AG20443 (cell line): ENCODE measurements at regions not wholly inside any gene's neighbourhood (a gene's known extent, or its start where the extent isn't known, plus 50 kb on each side); places are given as distances from the start of the nearest gene placed in this dataset.
"Not testable (repeated sequence)": the region's sequence is repeated elsewhere in the genome, so short reads cannot be mapped to it uniquely, and the experiment has no call there.

Experiments
- DNase-seq: peaks from one replicate; pipeline ENCODE4 v3.0.0; 2012; ENCODE audit warnings: low spot score, mixed read lengths

DNA sequence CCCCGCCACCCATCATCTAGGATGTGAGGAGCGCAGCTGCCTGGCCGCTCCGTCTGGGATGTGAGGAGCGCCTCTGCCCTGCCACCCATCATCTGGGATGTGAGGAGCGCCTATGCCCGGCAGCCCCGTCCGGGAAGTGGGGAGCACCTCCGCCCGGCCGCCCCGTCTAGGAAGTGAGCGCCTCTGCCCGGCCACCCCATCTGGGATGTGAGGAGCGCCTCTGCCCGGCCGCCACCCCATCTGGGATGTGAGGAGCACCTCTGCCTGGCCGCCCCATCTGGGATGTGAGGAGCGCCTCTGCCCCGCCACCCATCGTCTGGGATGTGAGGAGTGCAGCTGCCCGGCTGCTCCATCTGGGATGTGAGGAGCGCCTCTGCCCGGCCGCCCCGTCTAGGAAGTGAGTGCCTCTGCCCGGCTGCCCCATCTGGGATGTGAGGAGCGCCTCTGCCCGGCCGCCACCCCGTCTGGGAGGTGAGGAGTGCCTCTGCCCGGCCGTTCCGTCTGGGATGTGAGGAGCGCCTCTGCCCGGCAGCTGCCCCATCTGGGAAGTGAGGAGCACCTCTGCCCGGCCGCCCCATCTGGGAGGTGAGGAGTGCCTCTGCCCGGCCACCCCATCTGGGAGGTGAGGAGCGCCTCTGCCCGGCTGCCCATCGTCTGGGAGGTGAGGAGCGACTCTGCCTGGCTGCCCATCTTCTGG is 1086.5 kb downstream of the TYW1 start:
- not testable (repeated sequence) for DNase-seq

DNA sequence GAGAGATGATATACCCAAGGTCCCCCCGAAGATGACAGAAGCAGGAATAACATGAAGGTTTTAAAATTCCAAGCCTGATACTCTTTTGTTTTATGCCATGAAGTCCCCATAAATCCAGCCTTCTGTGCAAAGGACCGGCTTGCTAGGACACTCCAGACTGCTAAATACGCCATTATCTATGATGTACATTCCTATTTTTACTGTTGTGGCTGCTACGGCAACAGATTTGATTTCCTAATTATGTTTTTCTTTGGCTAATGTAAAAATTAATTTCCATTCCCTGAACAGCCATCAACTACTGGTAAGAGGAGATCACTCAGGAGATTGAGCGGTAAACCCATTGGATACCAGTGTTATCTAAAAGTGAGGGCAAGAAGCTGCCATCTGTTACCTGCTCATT is 1090.8 kb downstream of the TYW1 start:
- no peak for DNase-seq

DNA sequence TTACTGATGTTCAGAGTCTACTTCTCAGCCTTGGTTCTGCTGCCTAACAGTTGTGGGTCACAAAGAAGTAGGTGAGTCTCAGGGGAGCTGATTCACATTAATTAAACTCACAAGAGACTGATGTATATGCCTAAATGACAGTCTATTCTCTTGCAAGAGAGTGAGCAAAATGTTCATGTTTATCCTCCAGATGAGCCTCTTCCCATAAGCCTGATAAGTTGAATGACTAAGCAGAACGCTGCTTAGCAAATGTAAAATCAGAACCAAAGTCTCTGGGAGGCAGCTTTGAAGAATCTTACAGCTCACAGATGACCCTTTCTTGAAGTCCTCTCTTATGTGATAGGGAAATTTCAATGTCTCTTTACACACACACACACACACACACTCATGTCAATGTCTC is 1092.2 kb downstream of the TYW1 start:
- no peak for DNase-seq

DNA sequence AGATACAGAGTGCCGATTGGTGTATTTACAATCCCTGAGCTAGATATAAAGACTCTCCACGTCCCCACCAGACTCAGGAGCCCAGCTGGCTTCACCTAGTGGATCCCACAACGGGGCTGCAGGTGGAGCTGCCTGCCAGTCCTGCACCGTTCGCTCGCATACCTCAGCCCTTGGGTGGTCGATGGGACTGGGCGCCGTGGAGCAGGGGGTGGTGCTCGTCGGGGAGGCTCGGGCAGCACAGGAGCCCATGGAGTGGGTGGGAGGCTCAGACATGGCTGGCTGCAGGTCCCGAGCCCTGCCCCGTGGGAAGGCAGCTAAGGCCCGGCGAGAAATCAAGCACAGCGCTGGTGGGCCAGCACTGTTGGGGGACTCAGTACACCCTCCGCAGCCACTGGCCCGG is 1093.6 kb downstream of the TYW1 start:
- not testable (repeated sequence) for DNase-seq

DNA sequence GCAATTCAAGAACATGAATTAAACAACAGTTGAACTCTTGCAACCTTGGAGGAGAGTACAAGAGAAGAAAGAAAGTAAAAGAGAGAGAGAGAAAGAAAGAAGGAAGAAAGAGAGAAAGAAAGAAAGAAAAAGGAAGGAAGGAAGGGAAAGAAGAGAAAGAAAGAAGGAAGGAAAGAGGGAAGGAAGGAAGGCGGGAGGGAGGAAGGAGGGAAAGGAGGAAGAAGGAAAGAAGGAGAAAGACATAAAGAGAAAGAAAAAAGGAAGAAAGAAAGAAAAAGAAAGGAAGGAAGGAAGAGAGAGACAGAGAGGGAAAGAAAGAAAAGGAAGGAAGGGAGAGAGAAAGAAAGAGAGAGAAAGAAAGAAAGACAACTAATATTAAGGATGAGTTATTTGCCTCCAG is 1106.7 kb downstream of the TYW1 start:
- DNase-seq, result no peak

DNA sequence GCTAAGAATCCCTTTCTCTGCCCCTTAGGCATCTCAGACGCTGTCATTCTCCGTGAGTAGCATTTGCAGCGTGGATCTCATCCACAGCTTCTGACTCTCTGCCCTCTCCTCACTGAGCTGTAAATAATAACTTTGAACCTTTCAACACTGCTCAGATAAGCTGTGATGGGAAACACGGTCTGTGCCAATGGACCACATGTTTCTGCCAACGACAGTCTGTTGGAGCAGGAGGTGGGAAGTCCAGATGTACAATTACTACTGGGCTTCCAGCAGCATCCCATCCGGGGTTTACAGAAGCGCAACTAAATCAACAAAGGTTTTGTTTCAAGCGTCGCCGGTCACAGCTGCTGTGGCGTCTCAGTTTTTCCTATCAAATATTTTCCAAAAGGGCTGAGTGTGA is 1110.6 kb downstream of the TYW1 start:
- no peak for DNase-seq

DNA sequence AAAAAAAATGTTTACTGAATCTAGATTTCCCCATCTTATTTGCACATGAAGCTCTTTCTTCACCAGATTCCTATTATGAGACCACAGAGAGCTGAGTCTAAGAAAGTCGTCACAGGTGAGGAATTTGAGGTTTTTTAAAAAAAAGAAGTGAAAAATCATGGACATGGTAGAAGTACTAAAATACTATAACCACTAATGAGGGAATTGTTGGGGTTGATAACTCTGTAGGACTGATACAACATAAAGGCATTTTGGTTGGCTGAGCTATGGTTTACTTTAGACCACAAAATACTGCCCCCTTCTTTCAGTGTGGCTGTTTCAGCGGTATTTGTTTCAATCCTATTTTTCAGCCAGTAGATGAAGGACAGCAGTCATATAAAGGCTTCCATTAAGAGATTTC is 1111.3 kb downstream of the TYW1 start:
- no peak for DNase-seq

DNA sequence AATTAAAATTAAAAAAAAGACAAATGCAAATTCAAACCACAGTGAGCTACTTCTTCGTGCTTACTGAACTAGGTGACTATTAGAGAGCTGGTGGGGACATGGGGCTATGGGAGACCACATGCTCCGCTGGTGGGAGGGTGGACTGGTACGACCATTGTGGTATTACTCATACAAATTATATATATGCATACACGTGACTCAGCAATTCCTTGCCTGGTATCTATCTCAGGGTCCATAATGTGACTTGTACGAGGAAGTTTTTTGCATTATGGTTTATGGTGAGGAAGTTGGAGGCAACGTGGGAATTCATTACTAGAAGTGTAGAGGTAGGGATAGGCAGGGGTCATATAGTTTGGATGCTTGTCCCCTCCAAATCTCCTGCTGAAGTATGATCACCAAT is 1112.7 kb downstream of the TYW1 start:
- no peak for DNase-seq

DNA sequence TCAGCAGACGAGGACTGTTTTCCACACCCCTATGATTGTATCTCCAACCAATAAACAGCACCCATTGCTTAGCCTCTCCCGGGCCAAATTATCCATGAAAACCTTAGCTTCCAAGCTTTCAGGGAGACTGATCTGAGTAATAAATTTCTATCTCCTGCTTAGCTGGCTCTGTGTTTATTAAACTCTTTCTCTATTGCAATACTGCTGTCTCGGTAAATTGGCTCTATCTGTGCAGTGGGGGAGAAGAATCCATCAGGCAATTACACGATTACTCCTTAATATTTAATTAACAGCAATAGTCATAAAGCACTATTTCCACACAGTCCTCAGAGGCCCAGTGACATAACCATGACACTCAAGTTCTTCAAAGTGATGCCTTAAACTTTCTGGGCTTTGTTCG is 1122.8 kb downstream of the TYW1 start:
- DNase-seq, result no peak

DNA sequence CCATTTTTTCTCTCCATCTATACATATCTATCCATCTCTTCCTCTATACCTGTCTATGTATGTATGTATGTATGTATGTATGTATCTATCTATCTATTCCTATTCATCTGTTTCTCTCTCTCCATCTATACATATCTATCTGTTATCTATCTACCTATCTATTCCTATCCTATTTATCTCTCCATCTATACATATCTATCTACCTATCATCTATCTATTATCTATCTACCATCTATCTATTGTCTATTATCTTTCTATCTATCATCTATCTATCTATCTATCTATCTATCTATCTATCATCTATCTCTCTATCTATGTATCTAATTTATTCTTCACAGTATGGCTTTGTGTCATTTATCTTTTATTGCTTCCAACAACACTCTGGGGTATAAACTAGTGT is 1124.4 kb downstream of the TYW1 start:
- DNase-seq, result no peak

DNA sequence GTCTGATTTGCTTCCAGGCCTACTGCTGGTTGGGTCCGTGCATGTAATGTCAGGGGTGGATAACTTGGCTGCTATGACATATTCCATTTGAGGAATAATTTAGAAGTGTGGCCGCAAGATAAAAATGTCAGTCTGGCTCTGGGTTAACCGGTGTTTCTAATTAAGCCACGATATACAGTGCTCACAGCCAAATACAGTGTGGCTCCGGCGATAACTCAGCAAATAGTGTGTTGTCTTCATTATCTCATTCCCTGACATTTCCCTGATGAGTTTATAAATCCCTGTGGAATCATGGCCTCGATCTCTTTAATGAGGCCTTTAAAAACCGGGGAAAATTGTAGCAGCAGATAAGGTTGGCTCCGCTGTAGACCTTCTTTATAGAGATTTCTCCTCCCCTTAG is 1125.0 kb downstream of the TYW1 start:
- DNase-seq, result no peak

DNA sequence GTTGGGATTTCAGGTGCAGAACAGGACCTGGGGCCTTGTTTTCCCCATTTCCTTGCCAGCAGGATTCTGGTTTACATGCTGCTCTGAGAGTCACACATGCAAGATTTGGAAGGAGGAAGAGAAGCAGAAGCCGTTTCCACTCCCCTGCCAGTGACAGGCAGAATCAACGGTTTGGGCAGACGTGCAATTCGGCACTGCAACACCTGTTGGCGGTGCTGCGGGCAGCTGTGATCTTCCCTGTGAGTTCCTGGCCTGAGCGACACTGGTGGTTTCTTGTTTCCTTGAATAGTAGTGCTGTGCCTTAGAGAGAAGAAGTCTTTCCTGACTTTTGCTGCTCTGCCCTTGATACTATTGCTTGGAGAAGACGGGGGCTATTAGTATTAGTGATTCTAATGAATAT is 1126.2 kb downstream of the TYW1 start:
- no peak for DNase-seq

DNA sequence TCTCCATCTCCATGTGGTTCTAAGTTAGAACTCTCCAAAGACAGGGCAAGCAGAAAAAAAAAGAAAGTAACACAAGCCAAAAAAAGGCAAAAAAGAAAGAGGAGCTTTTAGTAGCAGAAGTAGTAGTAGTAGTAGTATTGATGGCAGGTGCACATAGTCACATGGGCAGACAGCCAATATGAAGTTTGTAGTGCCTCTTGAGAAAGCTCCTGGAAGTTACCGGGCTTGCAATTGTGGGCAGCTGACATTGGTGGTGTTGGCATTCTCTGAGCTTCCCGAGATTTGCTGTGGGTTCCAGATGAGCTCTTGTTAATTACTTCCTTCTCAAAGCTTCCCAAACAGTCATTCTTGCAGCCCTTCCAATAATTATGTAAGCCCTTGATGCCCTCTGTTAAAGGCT is 1128.5 kb downstream of the TYW1 start:
- no peak for DNase-seq

DNA sequence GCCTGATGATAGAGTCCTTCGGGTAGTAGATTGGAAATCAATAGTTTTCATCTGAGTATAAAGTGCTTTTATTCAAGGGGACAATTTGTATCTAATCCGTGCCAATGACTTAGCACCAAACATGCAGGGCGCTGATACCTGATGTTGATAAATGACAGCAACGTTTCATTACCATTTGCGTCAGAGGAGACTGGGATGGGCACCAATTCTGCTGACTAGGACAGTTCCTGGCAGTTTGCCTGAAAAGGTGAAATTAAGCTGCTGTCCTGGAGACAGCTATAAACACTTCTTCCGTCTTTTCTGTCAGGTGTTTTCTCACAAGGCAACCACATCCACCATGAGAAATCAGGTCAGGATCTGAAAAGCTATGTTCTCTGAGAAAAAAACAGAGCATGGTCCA is 1136.4 kb downstream of the TYW1 start:
- no peak for DNase-seq

DNA sequence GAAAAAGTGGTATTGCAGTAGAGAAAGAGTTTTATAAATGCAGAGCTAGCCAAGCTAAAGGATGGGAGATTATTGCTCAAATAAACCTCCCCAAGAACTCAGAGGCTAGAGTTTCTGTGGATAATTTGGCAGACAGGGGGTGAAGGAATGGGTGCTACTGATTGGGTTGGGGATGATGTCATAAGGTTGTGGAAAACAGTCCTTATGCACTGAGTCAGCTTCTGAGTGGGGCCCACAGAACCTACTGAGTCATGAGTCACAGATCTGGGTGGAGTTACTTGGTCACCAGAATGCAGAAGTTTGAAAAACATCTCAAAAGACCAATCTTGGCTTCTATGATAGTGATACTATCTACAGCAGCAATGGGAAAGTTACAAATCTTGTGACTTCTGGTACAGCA is 1146.7 kb downstream of the TYW1 start:
- no peak for DNase-seq

DNA sequence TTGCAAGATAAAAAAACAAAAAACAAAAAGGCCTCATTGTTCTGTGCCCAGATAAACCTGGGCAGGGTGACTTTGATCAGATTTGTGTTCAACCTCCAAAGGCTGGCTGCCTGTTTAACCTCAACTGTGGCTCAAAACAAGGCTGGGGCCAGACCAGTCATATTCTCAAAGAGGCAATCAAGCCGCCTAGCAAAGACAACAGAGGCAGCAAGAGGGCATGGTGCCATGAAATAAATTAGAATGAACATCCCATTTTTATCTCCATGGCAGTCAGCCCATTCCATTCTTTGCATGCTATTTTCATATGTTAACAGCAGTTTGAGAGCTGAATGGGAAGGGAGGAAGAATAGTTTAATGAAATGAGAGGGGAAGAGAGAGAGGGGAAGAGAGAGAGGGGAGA is 1150.3 kb downstream of the TYW1 start:
- no peak for DNase-seq

DNA sequence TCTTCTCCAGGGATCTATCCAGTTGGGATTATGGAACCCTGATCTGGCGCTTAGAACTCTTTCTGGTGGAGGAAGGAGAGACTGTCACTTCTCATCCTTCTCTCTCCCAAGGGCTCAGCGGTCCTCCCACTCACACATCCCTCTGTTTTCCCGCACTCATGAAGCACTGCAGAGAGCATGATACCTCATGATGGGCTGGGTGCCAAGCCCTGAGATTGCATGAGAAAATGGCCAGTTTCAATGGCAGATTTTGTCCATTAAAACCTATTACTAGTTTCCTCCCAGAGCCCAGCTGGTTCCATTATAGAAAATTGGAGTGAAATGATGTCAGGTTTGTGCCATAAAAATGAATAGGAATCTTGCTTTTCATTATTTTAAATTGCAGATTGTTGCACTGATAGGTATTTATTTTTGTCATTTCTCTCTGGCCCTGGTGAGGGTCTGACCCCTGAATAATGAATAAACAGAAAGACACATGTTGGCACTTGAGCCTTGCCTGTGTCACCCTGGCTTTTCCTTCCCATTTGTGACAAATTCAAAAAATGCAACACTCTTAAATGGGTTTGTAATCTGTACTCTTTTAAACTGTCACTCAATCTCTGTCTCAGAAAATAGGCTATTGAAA is 1151.1 kb downstream of the TYW1 start:
- no peak for DNase-seq

DNA sequence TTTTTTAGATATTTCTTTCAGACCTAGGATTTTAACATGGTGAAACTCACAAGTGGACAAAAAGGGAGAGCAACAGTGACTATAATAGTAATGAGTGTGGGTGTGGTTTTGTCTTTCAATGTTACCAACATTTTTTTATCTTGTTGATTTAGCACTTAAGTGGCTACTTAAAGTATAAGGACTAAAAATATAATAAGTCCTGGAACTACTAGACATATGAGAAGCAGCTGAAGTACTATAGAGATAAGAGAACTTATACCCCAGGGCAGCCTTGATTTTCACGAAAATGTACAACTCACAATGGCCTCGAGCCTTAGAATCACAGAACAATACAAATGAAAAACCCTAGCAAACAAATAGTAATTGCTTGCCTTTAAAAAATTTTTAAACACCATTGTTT is 1151.8 kb downstream of the TYW1 start:
- no peak for DNase-seq

DNA sequence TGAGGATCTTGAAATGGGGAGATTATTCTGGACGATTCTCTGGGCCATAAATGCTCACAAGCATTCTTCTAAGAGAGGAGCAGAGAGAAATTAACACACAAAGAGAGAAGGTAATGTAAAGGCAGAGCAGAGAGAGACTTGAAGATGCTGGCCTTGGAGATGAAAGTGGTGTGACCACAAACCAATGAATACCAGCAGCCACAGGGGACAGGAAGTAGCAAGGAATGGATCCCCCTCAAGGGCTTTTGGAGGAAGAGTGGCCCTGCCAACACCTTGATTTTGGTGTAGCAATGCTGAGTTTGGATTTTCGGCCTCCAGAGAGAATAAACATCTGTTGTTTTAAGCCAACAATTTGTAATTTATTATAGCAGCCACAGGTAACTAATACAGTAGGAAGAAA is 1155.6 kb downstream of the TYW1 start:
- no peak for DNase-seq

DNA sequence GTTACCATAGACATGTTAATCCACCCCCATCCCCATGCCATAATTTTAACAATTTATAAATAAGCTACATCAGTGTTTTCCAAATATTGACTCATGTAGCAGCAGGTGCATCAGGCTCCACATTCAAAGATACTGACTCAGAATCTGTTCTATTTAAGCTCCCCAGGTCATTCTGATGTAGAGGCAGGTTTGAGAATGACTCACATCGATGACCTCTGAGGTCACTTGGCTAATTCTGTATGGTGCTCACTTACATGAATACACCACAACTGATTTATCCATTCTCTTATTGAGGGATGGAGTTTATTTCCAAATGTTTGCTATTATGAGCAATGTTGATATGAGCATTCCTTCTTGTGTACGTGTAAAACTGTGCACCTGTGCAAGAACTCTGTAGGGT is 1159.0 kb downstream of the TYW1 start:
- DNase-seq, result no peak

DNA sequence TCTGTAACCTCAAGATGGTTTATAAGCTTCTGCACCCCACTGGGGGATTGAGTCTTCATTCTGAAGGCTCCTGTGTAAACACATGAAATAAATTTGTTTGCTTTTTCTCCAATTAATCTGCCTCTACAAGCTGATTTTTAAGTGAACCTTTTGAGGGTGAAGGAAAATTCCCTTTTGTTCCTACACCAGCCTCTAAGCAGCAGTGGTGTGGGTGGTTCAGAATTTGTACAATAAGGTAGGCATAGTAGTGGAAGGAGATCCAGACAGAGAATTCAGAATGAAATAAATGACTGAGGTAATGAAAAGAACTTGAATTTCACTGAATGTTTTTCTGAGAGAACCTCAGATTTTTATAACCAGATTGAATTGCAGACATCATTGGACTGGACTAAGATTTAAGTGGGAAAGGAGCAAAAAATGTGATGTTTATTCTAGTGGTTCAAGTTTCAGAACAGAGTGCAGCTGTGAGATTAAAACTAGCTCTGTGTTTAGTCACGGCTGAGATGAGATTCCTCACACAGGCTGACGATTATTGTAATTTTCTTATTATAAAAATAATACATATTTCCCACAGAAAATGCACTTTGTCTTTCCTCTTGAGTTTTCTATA is 1162.2 kb downstream of the TYW1 start:
- no peak for DNase-seq

DNA sequence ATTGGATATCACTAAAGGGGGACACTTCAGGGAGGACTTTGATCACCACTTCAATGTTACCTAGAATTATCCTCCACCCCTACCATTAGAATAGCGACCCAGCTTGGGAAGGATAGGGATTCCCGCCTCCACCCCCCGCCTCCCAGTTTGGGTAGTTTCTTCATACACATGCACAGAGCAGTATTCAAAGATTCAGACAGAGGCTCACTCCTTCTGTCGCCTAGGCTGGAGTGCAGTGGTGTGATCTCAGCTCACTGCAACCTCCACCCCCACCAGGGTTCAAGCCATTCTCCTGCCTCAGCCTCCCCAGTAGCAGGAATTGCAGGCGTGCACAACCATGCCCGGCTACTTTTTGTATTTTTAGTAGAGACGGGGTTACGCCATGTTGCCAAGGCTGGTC is 1166.1 kb downstream of the TYW1 start:
- no peak for DNase-seq

DNA sequence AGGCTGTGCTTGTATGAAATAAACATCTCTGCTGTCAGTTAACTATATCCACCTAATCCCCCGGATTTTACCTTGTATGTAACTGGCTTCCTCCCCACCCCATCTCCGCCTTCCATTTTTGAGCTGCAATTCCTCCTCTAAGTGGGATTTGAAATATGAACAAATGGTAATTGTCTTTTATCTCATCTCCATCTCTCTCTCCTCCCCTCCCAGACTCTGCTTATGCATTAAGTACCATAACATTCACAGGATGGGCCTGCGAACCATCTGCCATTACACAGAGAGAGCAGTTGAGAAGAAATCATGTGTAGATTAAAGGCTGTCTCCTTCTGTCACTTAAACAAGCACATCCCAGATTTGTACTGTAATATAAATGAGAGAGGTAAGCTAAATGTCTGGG is 1169.9 kb downstream of the TYW1 start:
- DNase-seq, result no peak

DNA sequence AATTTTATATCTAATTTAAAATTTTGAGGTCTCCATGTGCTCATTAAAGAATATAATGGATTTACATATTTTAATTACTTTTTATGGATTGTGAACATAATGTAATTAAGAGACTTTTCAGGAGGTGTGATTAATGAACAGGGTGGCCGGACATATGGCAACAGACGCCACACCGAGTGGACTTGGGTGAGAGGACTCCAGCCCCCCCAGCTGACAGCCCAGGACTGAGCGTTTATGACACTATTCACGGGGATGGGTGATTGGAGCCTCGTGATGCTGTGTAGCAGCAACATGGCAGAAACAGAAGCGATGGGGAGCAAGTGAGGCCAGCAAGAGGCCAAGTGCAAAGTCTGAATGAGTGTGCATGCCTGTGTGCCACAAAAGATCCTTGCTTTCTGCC is 1176.9 kb downstream of the TYW1 start:
- no peak for DNase-seq
